OCI-LY1 (cell line): ENCODE measurements at regions not wholly inside any gene's neighbourhood (a gene's known extent, or its start where the extent isn't known, plus 50 kb on each side); places are given as distances from the start of the nearest gene placed in this dataset.

Source experiments
- CTCF ChIP-seq: fragments of 200-600 bp; sonication (generic), shearing (Covaris generic); IDR thresholded peaks from 2 replicates; pipeline ENCODE4 v1.5.1; 2017; ENCODE audit warnings: mild to moderate bottlenecking, antibody characterized with exemption, low read length, moderate library complexity, mixed read lengths
- EZH2 ChIP-seq: fragments of 200-600 bp; sonication (generic), shearing (Covaris generic); IDR thresholded peaks from 2 replicates; pipeline ENCODE4 v1.8.0; 2017; ENCODE audit warnings: borderline replicate concordance, mixed run types, mild to moderate bottlenecking, antibody characterized with exemption, low read length, moderate library complexity, mixed read lengths

- no peak for TF ChIP-seq CTCF
- no peak for TF ChIP-seq EZH2
These were observed 88.2 kb upstream of the SLC25A33 start for GRCh38 chr1:9451081-9451480.
